ENCODE measurements at regions not wholly inside any gene's neighbourhood (a gene's known extent, or its start where the extent isn't known, plus 50 kb on each side); places are given as distances from the start of the nearest gene placed in this dataset.

DNA sequence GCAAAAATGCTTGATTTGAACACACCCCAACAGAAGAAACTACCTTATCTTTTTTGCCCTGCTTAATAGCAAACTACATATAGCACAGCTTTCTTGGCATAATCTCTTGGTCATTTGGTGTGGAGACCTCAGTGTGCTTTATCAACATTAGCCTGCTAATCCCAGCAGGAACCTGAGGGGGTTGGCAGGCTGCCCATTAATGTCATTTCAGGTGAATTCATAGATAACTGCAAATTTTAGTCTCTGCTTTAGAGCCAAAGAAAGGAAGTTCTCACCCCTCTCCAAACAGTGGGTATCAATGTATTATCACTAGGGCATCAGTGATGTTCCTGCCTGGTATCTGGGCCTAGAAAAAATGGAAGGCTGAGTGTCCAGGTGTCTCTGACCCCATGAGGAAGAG, 489.0 kb downstream of the NTRK2 start:
- H3K4me1 ChIP-seq (ENCODE audit: control insufficient read depth in 1 of 2, insufficient read depth in 2 of 2, low read length in 2 of 2): no peaks in the 10 kb centered on the region
- H3K4me1 Mint-ChIP-seq: no peaks in the 10 kb centered on the region
- TF ChIP-seq, protein P1, sequence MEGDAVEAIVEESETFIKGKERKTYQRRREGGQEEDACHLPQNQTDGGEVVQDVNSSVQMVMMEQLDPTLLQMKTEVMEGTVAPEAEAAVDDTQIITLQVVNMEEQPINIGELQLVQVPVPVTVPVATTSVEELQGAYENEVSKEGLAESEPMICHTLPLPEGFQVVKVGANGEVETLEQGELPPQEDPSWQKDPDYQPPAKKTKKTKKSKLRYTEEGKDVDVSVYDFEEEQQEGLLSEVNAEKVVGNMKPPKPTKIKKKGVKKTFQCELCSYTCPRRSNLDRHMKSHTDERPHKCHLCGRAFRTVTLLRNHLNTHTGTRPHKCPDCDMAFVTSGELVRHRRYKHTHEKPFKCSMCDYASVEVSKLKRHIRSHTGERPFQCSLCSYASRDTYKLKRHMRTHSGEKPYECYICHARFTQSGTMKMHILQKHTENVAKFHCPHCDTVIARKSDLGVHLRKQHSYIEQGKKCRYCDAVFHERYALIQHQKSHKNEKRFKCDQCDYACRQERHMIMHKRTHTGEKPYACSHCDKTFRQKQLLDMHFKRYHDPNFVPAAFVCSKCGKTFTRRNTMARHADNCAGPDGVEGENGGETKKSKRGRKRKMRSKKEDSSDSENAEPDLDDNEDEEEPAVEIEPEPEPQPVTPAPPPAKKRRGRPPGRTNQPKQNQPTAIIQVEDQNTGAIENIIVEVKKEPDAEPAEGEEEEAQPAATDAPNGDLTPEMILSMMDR (IDR thresholded peaks at IDR 0.05): no peak

DNA sequence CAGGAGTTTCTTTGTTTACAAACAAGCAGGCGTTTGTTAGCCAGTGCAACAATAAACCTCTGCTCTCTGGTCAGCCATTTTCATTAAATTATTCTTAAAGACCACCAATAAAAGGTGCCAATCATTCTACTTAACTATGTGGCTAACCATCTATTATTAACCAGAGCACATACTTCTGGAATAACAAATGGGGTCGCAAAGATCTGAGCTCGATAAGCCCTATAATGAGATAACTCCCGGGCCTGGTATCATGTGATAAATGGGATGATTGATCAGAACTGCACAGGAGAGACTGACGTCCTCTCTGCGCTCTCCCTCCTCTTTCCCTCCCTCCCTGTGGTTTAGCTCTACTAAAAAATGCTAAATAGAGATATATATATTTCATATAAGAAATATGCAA, 488.2 kb downstream of the NTRK2 start:
- no peak for DNase-seq
- Mint-ChIP-seq H3K4me3 (no peak overlapping the region), H3K9me3 (peaks cover 0 to 5% (median 0%) of the 10 kb centered on the region in 7 donors), H3K27ac (no peak overlapping the region), H3K27me3 (ENCODE audit: low read depth in 3 of 3) (no peaks in the 10 kb centered on the region), H3K4me1 (no peaks in the 10 kb centered on the region), H3K36me3 (no peaks in the 10 kb centered on the region)
- no peak overlapping the region for H3K27ac ChIP-seq (ENCODE audit: low read depth in 1 of 2, low read length in 2 of 2)
- no peaks in the 10 kb centered on the region for H3K79me2 ChIP-seq (ENCODE audit: insufficient read depth, low read length)
- H3K9me3 ChIP-seq (replicated peaks in 1 of 2; ENCODE audit: control insufficient read depth in 1 of 2, insufficient read depth in 1 of 2, low read length in 2 of 2): no peaks in the 10 kb centered on the region
- no peak overlapping the region for H3K9ac ChIP-seq (ENCODE audit: insufficient read depth, low read length, poor library complexity, severe bottlenecking)
- no peaks in the 10 kb centered on the region for H3K27me3 ChIP-seq (ENCODE audit: control insufficient read depth in 2 of 2, insufficient read depth in 2 of 2, low read length in 2 of 2)
- no peak overlapping the region for H2AFZ ChIP-seq (ENCODE audit: insufficient read depth, low read depth, low read length, poor library complexity, severe bottlenecking)
- intact Hi-C loops (cut with micrococcal nuclease): no loop called here
- WGBS (ENCODE audit: insufficient coverage): no CpG with 5 or more reads among the region's 6 CpGs
- H3K4me3 ChIP-seq (replicated peaks in 1 of 3; ENCODE audit: low read depth in 2 of 3, low read length in 3 of 3): no peak overlapping the region
- no peaks in the 10 kb centered on the region for H3K4me1 ChIP-seq (ENCODE audit: control insufficient read depth in 1 of 2, insufficient read depth in 2 of 2, low read length in 2 of 2)
- TF ChIP-seq, protein P1 (IDR thresholded peaks at IDR 0.05): no peak
- no peak overlapping the region for H3K4me2 ChIP-seq (replicated peaks; ENCODE audit: extremely low read depth, low read length, poor library complexity, severe bottlenecking)
- no peaks in the 10 kb centered on the region for H4K20me1 ChIP-seq (ENCODE audit: insufficient read depth, low read length)
- no peaks in the 10 kb centered on the region for H3K36me3 ChIP-seq (replicated peaks in 1 of 2; ENCODE audit: control insufficient read depth in 1 of 2, insufficient read depth in 2 of 2, low read length in 2 of 2)

More for the DNA sequence above, 489.0 kb downstream of the NTRK2 start:
- intact Hi-C loops (cut with micrococcal nuclease): no loop called here
- Histone ChIP-seq H3K79me2 (ENCODE audit: insufficient read depth, low read length) (no peaks in the 10 kb centered on the region), H3K4me2 (replicated peaks; ENCODE audit: extremely low read depth, low read length, poor library complexity, severe bottlenecking) (no peak overlapping the region), H2AFZ (ENCODE audit: insufficient read depth, low read depth, low read length, poor library complexity, severe bottlenecking) (no peak overlapping the region), H3K27me3 (ENCODE audit: control insufficient read depth in 2 of 2, insufficient read depth in 2 of 2, low read length in 2 of 2) (no peaks in the 10 kb centered on the region), H3K36me3 (replicated peaks in 1 of 2; ENCODE audit: control insufficient read depth in 1 of 2, insufficient read depth in 2 of 2, low read length in 2 of 2) (no peaks in the 10 kb centered on the region), H3K27ac (ENCODE audit: low read depth in 1 of 2, low read length in 2 of 2) (no peak overlapping the region), H4K20me1 (ENCODE audit: insufficient read depth, low read length) (no peaks in the 10 kb centered on the region), H3K9me3 (replicated peaks in 1 of 2; ENCODE audit: control insufficient read depth in 1 of 2, insufficient read depth in 1 of 2, low read length in 2 of 2) (no peaks in the 10 kb centered on the region), H3K9ac (ENCODE audit: insufficient read depth, low read length, poor library complexity, severe bottlenecking) (no peak overlapping the region), H3K4me3 (replicated peaks in 1 of 3; ENCODE audit: low read depth in 2 of 3, low read length in 3 of 3) (no peak overlapping the region)
- Mint-ChIP-seq H3K4me3 (no peak overlapping the region), H3K9me3 (peaks cover 0 to 6% (median 0%) of the 10 kb centered on the region in 7 donors), H3K27me3 (ENCODE audit: low read depth in 3 of 3) (no peaks in the 10 kb centered on the region), H3K36me3 (no peaks in the 10 kb centered on the region), H3K27ac (no peak overlapping the region)
- no peak for DNase-seq

Data from CD14-positive monocyte (primary cell).